Medulla oblongata (tissue), 1 donor: ENCODE measurements at regions not wholly inside any gene's neighbourhood (a gene's known extent, or its start where the extent isn't known, plus 50 kb on each side); places are given as distances from the start of the nearest gene placed in this dataset.
A peak's percentile ranks its signal among the peaks of the same experiment; 100 is the strongest.

Source experiments
- DNase-seq: peaks from one replicate; pipeline ENCODE4 v3.0.0-alpha.2; 2015; ENCODE audit errors: extremely low spot score

DNA sequence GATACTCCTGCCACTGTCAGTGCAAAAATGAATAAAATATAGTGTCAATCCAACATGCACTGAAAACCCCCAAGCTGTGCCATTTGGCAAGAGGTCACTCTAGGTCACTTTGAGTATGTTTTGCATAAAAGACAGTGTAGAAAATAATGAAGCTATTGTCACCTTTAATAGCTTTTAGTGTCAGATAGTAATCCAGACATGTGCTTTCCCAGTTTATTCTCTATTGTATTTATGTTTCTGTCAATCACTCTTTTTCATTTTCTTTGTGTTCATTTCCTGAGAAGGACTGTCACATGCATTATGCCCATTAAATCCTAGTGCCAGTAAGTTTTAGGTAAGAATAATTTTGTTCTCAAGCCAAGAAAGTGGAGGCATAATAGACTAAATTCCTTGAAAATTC lies 1073.9 kb upstream of the CDH2 start:
- DNase-seq = no peak

DNA sequence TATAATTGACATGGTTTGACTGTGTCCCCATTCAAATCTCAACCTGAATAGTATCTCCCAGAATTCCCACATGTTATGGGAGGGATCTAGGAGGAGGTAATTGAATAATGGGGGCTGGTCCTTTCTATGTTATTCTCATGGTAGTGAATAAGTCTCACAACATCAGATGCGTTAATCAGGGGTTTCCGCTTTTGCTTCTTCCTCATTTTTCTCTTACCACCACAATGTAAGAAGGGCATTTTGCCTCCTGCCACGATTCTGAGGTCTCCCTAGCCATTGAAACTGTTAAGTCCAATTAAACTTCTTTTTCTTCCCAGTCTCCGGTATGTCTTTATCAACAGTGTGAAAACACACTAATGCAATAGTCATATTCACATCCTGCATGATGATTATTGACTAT lies 1073.3 kb upstream of the CDH2 start:
- DNase-seq = no peak

DNA sequence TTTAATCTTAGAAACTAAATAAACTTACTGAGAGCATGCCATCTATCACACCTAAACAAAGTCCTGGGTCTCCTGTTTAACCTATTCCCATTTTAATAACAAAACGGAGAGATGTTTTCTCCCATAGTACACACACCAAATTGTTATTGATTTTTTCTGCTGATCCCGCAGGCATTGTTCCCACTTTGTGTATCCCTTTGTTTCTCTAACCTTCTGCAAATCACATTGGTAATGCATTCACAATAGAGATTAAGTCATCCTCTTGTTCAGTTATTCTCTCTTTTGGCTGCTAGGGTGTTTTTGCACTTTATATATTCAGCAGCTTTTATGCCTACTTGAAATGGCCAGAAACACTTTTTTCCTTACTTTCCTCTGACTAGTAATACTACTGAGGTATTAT lies 1071.9 kb upstream of the CDH2 start:
- DNase-seq = peak; percentile 19

DNA sequence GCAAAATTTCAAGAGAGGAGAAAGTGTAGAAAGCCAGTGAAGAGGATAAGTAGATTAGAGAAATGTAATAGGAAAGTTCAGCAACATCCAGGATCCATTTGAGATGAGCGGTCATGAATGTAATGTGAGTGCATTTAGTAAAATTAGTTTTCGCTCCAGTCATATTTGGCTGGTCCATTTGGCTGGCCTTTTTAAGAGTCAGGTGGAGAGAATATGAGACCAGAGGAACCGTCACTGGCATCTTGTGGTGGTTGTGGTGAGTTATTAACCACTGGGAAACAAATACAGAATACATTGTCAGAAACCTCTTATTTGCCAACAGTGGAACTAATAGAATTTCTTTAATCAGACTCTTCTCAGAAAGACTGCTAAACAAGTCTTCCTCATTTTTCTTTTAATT lies 1064.3 kb upstream of the CDH2 start:
- DNase-seq = no peak

DNA sequence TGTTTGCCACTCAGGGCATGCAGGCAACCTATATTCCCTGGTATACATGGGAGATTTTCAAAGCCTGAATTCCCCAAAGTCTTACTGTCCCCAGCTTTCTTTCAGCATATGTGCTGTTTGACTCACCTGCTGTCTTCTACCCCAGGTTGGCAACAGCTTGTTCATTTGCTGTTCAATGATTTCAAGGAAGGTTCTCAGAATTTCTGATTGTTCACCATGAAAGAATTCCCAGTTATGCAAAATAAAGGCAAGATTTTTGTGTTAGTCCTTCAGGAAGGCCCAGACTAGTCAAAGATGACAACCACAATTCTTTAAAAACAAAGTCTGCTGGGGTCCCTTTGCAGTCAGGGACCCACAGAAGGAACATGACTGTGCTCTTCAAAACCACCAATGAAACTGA lies 1057.8 kb upstream of the CDH2 start:
- DNase-seq = no peak

DNA sequence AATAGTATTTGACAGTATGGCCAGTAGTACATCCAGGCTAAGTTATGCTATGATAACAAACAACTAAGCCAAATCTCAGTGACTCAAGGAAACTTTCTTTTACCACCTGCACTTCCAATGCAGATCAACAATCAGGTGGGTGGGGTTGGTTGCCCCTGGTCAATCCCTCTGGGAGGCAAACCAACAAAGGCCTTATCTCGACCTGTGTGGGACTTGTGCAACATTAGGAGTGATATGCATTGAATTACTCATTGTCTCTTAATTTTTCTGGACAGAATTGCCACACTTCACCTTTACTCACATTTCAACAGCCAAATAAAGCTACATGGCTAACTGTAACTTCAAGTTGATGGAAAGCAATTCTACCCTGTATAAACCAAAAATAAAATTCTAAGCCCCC lies 1049.3 kb upstream of the CDH2 start:
- no peak for DNase-seq

DNA sequence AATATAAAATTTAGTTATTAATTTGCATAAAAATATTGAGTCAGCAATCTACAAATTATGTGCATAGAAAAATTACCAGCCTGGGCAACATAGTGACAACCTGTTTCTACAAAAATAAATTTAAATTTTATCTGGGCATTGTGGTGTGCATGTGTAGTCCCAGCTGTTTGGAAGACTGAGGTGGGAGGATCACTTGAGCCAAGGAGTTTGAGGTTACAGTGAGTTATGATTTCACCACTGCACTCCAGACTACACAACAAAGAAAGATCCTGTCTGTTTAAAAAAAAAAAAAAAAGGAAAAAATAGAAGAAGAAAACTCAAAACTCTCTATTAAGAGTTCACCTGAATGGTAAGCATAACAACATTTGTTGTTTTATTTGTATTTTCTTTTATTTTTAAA lies 1048.4 kb upstream of the CDH2 start:
- DNase-seq = no peak

DNA sequence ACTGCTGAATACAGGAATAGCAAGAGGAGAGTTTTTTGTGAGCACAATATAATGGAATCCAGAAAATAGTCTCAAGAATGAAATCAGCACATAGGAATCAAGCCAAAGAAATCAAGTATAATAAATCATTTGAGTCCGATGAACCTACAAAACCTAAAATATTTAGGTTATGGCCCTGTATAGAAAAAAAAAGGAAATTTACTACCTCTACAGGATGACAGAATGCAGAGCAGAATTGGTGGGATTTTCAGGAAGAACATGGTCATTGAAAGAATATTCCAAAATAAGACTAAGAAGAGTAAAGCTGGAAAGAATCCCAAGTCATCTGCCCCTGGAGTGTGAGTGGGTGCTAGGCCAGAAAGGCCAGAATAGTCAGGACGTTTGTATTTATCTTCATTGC lies 1041.2 kb upstream of the CDH2 start:
- no peak for DNase-seq

DNA sequence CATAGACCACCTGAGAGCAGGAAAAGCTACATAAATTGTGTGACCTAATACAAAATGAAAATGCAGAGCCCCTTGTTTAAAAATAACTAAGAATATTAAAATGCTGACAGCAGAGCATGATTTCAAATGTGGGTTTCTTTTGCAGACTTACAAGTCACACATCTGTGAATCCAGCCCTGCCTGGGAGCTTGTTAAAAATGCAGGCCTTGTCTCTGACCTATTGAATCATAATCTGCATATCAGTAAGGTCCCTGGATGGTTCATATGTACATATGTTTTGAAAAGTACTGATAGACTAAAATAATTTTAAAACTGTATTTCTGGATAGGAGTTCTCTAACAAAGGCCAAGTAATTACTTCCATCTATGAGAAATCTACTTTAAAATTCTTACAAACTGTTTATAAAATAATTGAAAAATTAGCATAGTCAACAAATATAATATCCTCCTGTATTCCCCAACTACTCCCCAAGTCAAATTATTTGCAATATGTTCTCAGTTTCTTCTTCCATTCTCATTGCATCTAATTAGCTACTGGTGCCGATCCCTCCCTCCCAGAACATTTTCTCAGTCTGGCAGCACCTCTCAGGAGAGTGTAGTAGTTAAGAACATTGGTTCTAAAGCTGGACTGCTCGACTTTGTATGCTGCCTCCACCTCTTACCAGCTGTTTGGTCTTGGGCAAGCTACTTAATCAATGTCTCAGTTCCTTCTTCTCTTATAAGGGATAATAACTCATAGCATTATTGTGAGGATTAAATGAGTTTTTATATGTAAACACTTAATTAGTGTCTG lies 1040.4 kb upstream of the CDH2 start:
- no peak for DNase-seq

DNA sequence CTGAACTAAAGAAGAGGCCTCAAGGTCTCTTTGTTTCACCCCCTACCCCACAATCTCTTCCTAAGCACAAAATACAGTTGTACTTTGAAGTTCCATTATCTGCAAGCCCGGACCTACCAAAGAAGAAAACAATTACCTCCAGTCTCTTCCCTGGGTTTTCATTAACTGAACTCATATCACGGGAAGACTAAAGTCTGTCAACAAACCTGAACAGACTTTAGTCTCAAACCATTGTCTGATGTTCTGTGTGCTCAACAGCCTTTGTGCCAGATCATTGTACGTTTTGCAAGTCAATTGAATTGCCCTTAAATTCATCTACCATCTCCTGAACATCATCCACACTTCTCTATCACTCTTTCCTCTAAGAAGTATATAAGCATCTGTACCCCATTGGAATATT lies 1021.9 kb upstream of the CDH2 start:
- DNase-seq = no peak

DNA sequence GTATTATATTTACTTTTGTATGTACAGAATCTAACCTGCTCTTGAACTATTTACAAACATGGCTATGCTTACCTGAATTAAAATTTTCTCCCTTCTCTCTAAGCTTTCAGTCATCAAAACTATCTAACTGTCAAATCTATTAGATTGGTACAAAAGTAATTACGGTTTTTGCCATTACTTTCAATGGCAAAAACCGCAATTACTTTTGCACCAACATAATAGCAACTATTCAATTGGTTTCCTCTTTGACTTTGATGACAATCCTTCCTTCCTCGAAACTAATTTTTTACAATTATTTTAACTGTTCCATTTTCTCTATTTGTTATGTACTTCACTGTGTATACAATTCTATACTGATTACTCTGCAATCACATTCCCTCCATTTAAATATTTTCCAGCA lies 1019.4 kb upstream of the CDH2 start:
- no peak for DNase-seq

DNA sequence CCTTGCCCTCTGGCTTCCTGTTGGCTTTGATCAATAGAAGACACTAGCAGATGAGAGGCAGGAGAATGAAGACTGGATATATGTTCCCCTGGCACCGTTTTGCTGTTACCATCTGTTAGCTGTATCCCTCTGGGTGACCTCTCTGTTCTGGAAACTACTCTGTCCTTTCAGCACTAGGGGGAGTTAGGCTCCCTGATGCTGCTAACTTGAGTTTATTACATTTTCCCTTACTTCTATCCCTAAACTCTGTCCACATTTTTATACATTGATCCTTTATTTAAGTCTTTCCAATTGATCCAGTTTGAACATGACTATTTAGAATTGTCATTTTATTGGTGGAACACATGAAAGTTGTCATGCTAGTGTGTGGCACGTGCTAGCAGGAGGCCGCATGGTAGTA lies 1014.3 kb upstream of the CDH2 start:
- no peak for DNase-seq

DNA sequence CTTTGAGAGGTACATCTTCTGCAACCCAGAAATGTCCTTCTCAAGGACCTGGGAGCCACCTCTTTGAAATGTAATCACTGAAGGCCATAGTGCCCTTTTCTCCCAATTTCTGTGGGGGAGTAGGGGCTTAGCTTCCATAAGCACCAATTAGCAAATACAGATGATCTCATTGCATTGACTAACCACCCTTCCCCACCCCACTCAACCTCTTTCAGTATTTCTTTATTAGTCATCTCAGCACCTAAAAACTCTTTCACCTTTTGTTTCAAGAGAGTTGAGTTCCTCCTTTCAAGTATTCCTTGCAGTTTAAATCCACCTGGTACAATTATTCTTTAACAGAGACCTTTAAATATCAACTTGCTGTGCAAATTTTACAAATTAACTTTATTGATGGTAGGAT lies 1011.8 kb upstream of the CDH2 start:
- no peak for DNase-seq

DNA sequence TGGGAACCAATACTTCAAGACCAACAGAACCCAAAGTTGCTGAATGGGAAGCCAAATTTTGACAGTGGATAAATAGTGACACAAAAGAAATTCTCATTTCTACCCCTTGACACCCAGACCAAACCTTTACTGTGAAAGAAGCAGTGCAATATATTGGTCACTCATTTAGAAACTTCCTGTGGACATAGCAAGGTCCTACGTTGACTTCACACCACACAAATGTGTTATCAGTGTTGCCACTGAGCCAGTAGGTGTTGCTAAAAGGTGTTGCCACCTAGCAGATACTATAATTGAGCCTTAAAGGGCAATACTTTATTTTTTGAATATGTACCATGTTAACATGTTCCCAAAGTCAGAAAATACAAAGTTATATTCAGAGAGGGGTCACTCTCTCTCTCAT lies 1008.9 kb upstream of the CDH2 start:
- no peak for DNase-seq

DNA sequence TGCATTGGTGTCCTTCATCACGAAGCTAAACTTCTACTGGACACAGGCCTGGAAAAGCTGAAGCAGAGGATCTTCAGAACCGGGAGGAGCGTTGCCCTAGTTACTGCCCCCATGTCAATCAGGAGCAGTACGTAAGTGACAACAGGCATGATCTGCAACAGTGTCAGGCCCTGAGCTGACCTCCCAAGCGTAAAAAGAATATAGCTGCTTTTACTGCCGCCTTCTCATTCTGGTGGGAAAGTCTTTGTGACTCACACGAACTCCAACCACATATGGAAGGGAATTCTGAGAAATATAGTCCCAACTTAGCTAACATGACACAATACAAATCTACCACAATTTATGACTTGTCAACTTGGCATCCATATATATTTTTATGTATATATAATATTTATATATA lies 1007.7 kb upstream of the CDH2 start:
- DNase-seq = no peak

DNA sequence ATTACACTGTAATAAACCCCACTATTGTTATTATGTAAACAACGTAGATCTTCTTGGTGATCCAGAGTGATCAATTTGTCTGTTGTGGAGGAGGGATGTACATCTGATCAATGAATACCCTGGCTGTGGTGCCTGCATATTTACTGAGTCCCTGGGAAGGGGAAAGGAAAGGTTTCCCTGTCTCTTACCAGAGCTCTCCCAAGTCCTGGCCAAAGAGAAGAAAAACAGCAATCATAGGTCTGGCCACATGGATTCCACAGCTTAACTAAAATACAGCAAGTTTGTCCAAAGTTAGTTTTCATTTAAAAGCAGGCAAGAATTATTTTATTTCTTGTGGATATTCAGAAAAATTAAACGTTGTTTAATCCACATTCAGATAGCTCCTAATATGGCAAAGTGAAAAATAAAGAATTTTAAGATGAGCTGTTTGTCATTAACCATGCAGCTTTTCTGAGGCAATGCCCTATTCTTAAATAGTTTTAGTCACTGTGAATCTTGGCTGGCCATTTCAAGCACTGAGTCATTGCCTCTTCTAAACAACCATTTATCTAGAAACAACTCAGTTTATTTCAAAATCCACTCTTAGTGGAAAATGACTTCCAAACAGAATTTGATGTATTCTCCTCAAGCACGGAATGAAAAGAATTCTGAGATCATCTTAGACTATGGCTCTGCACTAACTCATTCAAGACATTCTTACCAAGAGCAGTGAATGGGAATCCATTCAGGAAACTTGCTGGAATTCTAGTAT lies 1004.4 kb upstream of the CDH2 start:
- peak; percentile 29 for DNase-seq

DNA sequence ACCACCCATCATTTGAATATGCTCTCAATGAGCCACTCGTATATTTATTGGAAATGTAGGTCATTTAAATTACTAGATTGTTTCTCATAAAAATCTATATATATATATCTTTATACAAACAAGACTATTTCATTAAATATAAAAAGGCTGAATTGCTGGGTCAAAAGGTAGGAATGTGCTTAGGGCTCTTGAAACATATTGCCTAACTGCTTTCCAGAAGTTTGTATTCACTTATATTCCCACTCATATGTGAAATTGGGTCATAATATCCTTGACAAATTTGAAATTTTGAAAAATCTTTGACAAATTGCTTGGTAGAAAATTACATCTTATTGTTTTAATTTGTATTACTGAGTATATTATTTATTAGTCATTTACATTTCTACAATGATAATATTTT lies 999.8 kb upstream of the CDH2 start:
- DNase-seq = no peak

DNA sequence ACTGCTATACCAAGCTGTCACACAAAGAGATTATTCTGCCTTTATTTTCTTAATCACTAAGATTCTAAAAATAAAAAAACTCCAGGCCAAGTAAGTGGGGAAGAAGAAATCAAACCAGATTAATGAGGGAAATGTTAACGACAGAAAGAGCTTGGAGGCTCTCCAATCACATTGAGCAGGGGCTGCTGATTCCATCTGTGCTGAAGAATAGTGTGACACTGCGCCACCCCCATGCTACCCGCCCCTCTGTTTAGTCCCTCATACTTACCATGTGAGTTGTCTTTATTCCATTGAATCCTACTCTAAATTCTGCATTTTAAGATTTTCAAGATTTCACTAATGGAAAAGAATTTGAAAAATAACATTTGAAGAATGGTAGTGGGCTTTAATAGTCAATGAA lies 998.0 kb upstream of the CDH2 start:
- peak; percentile 25 for DNase-seq

DNA sequence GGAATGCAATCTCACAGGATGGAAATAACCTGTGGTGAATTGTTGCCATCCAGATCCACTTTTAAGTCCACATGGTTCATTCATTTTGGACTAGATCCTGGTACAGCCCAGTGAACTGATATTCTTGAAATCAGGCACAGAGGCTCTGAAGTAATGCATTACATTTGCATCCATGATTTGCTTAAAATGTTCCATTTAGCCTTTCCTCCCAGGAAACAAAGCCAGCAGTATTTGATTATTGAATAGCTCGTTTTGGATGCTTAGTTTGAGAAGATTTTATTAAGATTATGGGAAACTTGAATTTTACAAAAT lies 995.8 kb upstream of the CDH2 start:
- DNase-seq = no peak

DNA sequence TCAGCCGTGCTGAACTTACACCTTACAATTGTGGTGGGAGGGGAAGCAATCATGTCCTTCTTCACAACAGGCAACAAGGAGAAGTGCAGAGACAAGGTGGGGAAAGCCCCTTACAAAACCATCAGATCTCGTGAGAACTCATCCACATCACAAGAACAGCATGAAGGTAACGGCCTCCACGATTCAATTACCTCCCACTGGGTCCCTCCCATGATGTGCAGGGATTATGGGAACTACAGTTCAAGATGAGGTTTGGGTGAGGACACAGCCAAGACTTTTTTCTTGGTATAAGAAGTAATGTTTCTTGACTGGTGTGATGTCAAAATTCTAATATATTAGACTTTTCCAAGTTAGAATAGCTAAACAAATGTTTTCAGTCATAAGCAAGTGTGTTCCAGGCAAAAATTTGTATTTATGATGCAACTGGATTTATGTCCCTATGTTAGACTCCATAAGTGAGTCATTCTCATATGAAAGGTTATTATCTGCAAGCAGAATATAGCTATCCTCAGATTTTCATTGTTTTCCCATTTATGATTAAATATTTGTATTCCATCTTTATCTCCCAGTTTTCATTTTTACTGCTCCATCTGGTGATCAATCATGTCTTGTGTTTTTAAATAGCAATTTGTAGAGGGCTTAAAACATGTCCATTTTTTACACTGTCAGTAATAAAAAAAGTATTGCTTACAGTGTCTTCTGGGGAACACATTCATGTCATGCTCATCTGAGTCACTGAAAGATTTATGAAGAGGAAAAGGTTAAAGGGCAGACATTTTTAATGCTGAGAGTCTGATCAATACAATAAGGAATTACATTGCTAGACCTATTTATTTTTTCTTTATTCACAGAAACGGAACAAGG lies 995.2 kb upstream of the CDH2 start:
- DNase-seq = no peak

DNA sequence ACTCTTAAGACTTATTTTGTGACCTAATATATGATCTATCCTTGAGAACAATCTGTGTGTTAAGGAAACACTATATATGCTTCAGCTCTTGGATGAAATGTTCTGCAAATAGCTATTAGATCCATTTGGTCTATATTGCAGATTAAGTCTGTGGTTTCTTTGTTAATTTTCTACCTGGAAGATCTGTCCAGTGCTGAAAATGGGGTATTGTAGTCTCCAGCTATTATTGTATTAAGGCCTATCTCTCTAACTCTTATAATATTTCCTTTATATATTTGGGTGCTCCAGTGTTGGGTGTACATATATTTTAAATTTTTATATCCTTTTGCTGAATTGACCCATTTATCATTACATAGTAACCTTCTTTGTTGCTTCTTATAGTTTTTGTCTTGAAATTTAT lies 992.7 kb upstream of the CDH2 start:
- no peak for DNase-seq

DNA sequence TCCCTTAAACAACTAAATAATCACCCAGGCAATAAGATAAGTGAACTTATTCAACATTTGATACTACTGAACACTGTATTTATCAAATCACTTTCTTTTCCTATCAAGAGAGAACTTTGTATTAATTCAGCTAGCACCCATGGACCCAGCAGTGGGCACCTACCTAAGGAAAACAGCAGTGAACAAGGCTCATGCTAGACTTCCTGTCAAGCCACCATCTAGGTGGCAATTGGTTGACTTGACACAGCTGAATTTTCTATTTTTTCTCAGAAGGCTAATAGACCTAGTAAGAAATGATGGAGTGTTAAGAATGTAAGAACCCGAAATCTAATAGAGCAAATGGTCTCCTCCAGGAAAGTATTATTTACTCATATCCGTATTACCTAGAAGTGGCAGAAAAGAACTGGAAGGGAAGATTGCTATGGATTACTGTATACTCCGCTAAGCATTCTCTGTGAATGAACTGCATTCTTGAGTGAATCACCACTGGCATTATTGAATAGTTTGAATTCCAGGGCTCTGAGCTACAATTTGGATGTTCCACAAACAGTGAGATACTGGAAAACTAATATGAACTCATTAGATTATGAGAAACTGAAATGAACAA lies 988.2 kb upstream of the CDH2 start:
- no peak for DNase-seq
